Astrocyte (in vitro differentiated cells and primary cell): ENCODE measurements at regions not wholly inside any gene's neighbourhood (a gene's known extent, or its start where the extent isn't known, plus 50 kb on each side); places are given as distances from the start of the nearest gene placed in this dataset.

Experiments used
- EZH2 ChIP-seq: IDR thresholded peaks from 2 replicates; pipeline ENCODE4 v1.6.1; 2012; ENCODE audit warnings: mild to moderate bottlenecking, low read length, inconsistent platforms; ENCODE audit not compliant: insufficient read depth
- TF ChIP-seq, protein P1 (sequence below): IDR thresholded peaks from 2 replicates; pipeline ENCODE4 v1.5.1; 2011; ENCODE audit warnings: low read depth, mild to moderate bottlenecking, inconsistent platforms, low read length, moderate library complexity; ENCODE audit not compliant: insufficient read depth

- TF ChIP-seq EZH2: no peak
- TF ChIP-seq, protein P1, sequence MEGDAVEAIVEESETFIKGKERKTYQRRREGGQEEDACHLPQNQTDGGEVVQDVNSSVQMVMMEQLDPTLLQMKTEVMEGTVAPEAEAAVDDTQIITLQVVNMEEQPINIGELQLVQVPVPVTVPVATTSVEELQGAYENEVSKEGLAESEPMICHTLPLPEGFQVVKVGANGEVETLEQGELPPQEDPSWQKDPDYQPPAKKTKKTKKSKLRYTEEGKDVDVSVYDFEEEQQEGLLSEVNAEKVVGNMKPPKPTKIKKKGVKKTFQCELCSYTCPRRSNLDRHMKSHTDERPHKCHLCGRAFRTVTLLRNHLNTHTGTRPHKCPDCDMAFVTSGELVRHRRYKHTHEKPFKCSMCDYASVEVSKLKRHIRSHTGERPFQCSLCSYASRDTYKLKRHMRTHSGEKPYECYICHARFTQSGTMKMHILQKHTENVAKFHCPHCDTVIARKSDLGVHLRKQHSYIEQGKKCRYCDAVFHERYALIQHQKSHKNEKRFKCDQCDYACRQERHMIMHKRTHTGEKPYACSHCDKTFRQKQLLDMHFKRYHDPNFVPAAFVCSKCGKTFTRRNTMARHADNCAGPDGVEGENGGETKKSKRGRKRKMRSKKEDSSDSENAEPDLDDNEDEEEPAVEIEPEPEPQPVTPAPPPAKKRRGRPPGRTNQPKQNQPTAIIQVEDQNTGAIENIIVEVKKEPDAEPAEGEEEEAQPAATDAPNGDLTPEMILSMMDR: no peak
Observed at GRCh38 chr5:165477546-165477945, 1972.1 kb downstream of the MAT2B start.
